ENCODE measurements at regions not wholly inside any gene's neighbourhood (a gene's known extent, or its start where the extent isn't known, plus 50 kb on each side); places are given as distances from the start of the nearest gene placed in this dataset.
"Not testable (repeated sequence)": the region's sequence is repeated elsewhere in the genome, so short reads cannot be mapped to it uniquely, and the experiment has no call there.

DNA sequence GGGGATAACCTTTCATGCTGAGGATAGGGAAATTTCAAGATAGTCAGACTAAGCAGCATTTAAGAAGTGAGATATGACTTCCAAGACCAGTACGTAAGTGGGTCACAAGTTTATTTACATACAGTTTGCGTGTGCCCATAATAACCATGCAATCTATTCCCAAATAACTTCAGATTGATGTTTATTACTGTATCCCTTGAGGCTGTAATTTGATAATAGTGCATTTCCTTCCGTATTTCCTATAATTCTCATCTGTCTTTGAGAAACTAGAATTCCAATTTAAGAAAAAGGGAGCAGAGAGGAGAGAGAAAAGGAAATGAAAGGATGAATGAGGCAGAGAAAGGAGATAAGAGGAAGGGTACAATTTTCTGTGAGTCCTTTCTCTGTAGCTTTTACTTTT is 1073.1 kb downstream of the EPHA3 start:
- no peaks in the 10 kb centered on the region for H3K4me1 ChIP-seq (ENCODE audit: control insufficient read depth, extremely low read depth, insufficient read depth, low read length)
- POLR2A ChIA-PET: no interaction called here
- DNase-seq (ENCODE audit: low read depth, low spot score): no peak
- H3K4me3 ChIP-seq (replicated peaks in 1 of 3; ENCODE audit: insufficient read depth in 1 of 3, low read depth in 1 of 3, low read length in 3 of 3): no peak overlapping the region
- CTCF ChIA-PET: no interaction called here
- no TSS peak for BruUV-seq (replicated peaks)
- no peak overlapping the region for H3K4me2 ChIP-seq (ENCODE audit: insufficient read depth, low read length)
- no peaks in the 10 kb centered on the region for H3K9me1 ChIP-seq (replicated peaks; ENCODE audit: control insufficient read depth, extremely low read depth, insufficient read depth, low read length)
- FAIRE-seq: no peak
- H2AFZ ChIP-seq (ENCODE audit: low read depth, low read length): no peak overlapping the region
- intact Hi-C loops (cut with micrococcal nuclease): loop anchor here (5.0 kb wide), 1 partner anchor 1978 kb away; no protein-coding TSS in a partner anchor
- H3K27ac ChIP-seq (ENCODE audit: insufficient read depth, low read depth, low read length): no peak overlapping the region
- no peaks in the 10 kb centered on the region for H3K36me3 ChIP-seq (ENCODE audit: control insufficient read depth in 2 of 2, extremely low read depth in 1 of 2, insufficient read depth in 2 of 2, low read length in 2 of 2)
- H4K20me1 ChIP-seq (replicated peaks; ENCODE audit: control insufficient read depth, extremely low read depth, insufficient read depth, low read length): no peaks in the 10 kb centered on the region
- H3K79me2 ChIP-seq (ENCODE audit: control insufficient read depth, insufficient read depth, low read length): no peaks in the 10 kb centered on the region
- dilution Hi-C loops (cut with MboI; ENCODE audit: extremely low pct_ligation_motif_present, low sequenced_read_pairs): no loop called here
- H3K9me3 ChIP-seq (replicated peaks; ENCODE audit: control insufficient read depth, insufficient read depth, low read length): no peaks in the 10 kb centered on the region
- no peak overlapping the region for H3K9ac ChIP-seq (replicated peaks; ENCODE audit: extremely low read depth, insufficient read depth, low read length)
- H3K27me3 ChIP-seq (ENCODE audit: control insufficient read depth in 2 of 2, insufficient read depth in 2 of 2, low read length in 2 of 2): no peaks in the 10 kb centered on the region
- TF ChIP-seq MAX (IDR thresholded peaks at IDR 0.05; ENCODE audit: insufficient read depth, insufficient read length): no peak
- TF ChIP-seq EZH2 (IDR thresholded peaks at IDR 0.05; ENCODE audit: borderline replicate concordance, low read depth, low read length, severe bottlenecking): no peak

GRCh38 chr3:90182291-90182976 is 1075.0 kb downstream of the EPHA3 start:
- dilution Hi-C loops (cut with MboI; ENCODE audit: extremely low pct_ligation_motif_present, low sequenced_read_pairs); H3K4me2 ChIP-seq (ENCODE audit: insufficient read depth, low read length); H3K4me3 ChIP-seq (replicated peaks in 1 of 3; ENCODE audit: insufficient read depth in 1 of 3, low read depth in 1 of 3, low read length in 3 of 3); H3K36me3 ChIP-seq (ENCODE audit: control insufficient read depth in 2 of 2, extremely low read depth in 1 of 2, insufficient read depth in 2 of 2, low read length in 2 of 2); H3K9me1 ChIP-seq (replicated peaks; ENCODE audit: control insufficient read depth, extremely low read depth, insufficient read depth, low read length); H4K20me1 ChIP-seq (replicated peaks; ENCODE audit: control insufficient read depth, extremely low read depth, insufficient read depth, low read length); H3K27me3 ChIP-seq (ENCODE audit: control insufficient read depth in 2 of 2, insufficient read depth in 2 of 2, low read length in 2 of 2); H3K9me3 ChIP-seq (replicated peaks; ENCODE audit: control insufficient read depth, insufficient read depth, low read length); H3K4me1 ChIP-seq (ENCODE audit: control insufficient read depth, extremely low read depth, insufficient read depth, low read length); BruUV-seq (replicated peaks); H3K79me2 ChIP-seq (ENCODE audit: control insufficient read depth, insufficient read depth, low read length); H3K9ac ChIP-seq (replicated peaks; ENCODE audit: extremely low read depth, insufficient read depth, low read length); H3K27ac ChIP-seq (ENCODE audit: insufficient read depth, low read depth, low read length); H2AFZ ChIP-seq (ENCODE audit: low read depth, low read length); POLR2A ChIA-PET: not testable (repeated sequence)
- CTCF ChIA-PET: interaction anchor here (0.5 to 2.0 kb wide), 3 partner anchors 14 to 1978 kb away, joined by 3 to 6 read pairs (median 4); no protein-coding TSS in a partner anchor
- intact Hi-C loops (cut with micrococcal nuclease): loop anchor here (5.0 kb wide), 1 partner anchor 1980 kb away; no protein-coding TSS in a partner anchor
- peak in 1 of 2 donors; percentile 6 for TF ChIP-seq CTCF (IDR thresholded peaks at IDR 0.05; ENCODE audit: extremely low read depth in 1 of 2, insufficient read depth in 1 of 2, low read depth in 1 of 2, low read length in 2 of 2)
- DNase-seq (ENCODE audit: low read depth, low spot score): peak; percentile 7
- FAIRE-seq: peak; percentile 97

All from endothelial cell of umbilical vein (primary cell).